GM19240 (cell line): ENCODE measurements at regions not wholly inside any gene's neighbourhood (a gene's known extent, or its start where the extent isn't known, plus 50 kb on each side); places are given as distances from the start of the nearest gene placed in this dataset.
A peak's percentile ranks its signal among the peaks of the same experiment; 100 is the strongest.

Experiments
- DNase-seq: peaks from one replicate; pipeline ENCODE4 v3.0.0; 2011; ENCODE audit warnings: low spot score; ENCODE audit not compliant: insufficient read length

- no peak for DNase-seq
Observed at GRCh38 chr6:44062771-44063560, 64.3 kb downstream of the MRPL14 start.

DNA sequence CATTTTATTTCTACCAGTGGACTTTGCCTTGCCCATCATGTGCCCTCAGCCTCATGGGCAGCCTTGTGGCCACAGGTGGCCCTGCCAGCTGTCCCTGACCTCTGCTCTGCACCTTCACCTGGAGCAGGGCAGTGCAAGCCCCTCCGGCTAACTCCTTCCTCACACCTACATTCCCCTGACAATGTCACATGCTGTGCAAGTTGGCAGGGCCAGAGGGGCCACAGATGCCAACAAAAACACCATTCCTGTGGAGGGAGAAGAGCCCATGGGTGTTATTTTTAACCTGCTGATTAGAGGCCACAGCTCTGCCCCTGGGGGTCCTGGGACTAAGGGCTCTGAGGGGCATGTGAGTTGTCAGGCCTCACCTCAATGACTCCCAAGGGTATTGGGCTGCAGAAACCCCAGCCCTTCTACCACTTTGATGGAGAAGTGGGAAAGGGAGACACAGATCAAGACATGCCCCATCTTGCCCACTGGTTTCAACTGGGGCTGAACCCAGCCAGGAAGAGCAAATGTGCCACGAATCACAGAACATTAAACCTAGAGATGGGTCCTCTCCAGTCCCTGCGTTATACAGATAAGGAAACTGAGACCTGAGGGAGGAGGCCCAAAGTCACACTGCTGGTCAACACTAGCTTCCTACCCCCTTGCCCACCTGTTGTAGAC is 65.0 kb downstream of the MRPL14 start:
- DNase-seq, result no peak

GRCh38 chr6:44061375-44062104 is 65.7 kb downstream of the MRPL14 start:
- no peak for DNase-seq

DNA sequence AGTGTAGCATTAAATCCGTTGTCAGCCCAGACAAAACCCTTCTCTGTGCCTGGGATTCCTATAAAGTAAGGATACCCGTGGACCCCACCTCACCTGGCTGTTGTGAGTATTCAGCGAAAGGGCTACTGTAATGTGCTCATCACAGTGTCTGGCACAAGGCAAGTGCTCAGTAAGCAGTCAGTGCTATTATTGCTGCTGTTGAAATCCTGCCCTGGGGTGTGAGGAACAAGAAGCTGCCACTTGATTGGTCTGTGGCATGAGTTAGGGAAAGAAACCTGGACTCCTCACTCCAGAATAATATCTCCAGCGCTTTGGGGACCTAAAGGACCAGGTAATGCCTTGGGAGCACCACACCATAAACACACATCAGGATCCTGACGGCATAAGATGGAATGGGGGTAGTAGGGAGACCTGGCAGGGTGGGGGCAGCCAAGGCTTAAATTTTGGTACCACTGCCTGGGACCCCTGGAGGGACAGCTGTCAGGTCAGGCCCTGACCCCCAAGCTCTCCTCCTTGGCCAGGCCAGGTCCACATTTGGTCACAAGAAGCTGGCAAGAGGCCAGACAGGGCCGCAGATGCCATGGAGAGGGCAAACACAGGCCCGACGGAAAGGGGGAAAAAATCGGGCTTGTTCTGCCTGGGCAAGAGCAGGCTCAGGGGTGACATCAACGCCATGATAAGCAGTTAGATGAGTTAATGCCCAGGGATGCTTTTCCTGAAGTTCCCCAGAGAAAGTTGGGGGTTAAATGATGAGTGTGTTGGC is 66.5 kb downstream of the MRPL14 start:
- no peak for DNase-seq

DNA sequence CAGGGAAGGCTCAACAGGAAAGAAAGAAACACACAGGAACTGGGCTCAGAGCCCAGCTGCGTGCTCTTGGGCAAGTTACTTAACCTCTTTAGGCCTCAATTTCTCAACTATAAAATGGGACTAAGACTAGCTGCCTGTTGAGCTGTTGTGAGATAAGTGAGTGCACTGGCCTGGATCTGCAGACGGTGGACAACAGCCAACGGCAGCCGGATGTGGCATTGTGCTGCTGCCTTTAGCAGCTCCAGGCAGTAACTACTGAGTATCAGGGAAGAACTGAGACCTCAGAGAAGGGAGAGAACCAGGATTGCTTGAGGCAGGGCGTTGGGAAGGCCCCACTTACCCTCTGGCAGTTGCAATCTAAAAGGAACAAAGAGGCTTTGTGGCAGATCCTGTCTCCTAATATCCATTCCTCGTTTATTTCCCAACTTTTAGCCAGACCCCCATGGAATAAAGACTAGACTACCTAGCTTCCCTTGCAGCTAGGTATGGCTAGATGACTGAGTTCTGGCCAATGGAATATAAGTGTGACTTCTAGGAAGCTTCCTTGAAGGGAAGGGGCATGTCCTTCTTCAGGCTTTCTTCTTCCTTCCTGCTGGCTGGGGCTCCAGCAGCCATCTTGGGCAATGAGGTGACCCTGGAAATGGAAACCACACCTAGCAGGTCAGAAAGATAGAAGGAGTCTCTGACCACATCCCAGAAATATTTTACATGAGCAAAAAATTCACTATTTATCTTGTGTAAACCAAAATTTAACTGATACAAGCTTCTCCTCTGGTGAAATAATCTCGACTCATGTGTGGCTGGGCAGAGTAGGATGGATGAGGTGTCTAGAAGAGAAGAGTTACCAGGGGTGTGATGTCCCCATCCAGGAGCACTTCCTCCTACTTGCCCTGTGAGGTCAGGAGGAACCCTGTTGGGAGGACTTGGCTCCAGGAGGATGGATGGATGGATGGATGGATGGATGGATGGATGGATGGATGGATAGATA is 67.6 kb downstream of the MRPL14 start:
- no peak for DNase-seq

GRCh38 chr6:44058617-44059358 is 68.5 kb downstream of the MRPL14 start:
- DNase-seq, result peak; percentile 48

DNA sequence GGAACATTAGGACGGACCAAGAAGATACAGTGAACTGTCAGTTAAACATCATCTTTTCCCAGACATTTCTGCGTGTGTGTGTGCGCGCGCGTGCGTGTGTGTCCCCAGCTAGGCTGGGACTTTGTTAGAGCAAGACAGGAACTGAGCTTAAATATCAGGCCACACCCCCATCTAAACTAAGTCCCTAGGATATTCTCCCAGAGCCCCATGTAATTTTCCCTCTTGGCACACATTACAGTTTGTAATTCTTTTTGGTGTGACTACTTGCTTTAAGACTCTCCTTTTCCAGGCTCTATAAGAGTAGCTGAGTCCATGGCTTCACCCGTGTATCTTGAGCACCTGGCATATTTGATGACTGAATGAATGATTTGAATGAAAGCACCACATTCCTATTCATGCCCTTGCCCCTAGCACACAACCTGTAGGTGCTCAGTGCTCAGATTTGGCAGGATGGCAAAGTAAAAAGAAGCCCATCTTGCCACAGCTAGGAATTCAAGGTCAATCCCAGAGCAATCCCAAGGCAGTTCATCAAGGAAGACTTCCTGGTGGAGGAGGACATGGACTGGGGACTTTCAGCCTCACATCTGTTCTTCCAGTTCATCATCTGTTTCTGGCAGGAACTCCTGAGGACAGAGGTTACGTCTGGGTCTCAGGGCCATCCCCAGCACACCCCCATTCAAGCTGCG is 69.2 kb downstream of the MRPL14 start:
- no peak for DNase-seq

- DNase-seq, result no peak
Observed at GRCh38 chr6:44057238-44057930, 69.9 kb downstream of the MRPL14 start.

GRCh38 chr6:44056392-44057237 is 70.6 kb downstream of the MRPL14 start:
- no peak for DNase-seq

DNA sequence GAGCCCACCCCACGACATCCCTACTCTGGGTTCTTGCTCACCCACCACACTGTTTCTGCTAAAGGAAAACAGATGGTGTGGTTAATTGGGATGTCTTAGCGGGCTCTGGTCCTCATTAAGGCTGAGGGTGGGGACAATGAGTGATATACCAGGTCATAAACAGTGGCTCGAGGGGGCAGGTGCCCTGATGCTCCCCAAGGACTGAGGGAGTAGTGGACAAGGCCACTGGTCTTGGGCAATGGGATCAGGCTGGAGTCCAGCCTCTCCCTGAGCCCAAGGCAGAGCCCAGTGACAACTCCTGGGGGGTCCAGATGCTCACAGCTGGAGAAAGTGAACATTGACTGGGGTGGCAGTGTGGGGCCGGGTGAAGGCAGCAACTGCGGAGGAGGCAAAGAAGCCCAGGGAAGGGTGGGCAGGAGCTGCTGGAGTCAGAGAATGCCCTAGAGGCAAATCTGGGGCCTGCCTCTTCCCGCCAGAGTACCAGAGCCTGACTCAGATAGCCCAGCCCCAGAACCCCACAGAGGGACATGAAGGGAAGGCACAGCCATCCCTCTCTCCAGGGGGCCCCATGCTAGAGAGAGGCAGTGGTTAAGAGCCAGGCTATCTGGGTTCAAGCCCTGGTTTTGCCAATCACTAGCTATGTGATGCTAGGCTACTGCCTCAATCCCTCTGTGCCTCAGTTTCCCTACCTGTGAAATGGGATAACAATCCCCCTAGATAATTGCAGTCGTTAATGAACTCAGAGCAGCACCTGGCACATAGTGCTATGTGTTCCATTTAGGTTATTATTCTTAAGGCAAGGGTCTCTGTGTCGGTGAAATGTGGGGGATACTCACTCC is 72.3 kb downstream of the MRPL14 start:
- DNase-seq, result no peak

DNA sequence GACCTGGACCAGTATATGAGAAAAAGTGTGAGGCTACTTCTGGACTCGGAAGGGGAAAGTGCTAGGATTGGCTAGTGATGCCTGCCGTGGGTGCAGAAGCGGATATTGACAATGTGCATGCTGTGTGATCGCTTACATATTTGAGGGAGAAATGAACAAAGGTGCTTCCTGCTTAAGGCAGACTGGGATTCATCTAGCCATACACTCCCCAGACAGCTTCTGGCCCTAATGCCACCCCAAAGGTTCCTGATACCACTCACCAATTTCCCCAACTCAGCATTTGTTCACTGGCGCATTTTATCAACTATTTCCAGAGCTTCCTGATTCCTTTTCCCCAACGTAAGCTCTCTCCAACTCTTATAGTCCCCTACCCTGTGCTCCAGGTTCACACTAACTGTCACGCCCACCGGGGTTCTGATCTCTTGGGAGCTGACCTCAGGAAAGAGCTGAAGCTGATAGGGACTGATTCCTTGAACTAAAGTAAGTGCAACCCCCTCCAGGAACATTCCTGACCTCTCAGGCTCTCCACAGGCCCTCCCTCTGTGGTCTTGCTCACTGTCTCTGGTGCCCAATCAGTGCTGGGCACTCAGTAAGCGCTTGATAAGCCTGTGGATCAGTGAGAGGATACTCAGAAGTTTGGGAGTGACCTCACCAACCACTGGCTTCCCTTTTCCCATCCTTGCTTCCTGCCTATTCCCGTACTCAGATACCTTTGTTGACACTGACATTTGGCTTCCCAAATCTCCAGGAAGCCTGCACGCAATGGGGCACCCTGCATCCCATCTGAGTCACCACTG is 73.3 kb downstream of the MRPL14 start:
- no peak for DNase-seq

- DNase-seq, result no peak
Observed at GRCh38 chr6:44053106-44053756, 74.0 kb downstream of the MRPL14 start.

DNA sequence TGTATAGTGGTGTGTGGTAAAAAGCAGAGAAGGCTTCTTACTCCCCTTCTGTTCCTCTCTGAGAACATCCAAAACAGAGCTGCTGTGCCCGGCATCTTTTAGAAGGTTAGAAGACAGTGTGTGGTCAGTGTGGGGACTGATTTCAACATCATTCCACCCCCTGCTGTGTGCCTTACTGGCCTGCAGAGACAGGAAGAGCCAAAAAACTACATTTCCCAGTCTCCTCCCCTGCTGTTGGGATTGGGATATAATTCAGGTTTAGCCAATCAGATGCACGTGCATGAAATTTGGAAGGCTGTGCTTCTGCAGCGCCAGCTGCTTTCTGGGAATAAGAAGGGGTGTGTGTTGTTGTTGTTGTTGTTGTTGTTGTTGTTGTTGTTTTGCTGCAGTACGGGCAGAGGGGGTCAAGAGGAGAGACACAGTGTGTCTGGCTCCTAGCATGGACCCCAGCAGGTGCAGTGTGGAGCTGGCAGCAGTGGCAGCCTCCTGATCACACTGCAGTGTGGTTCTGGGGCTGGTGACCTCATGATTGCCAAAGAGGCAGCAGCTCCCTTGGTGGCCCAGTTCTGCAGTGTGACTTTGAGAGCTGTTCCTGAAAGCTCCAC is 74.7 kb downstream of the MRPL14 start:
- no peak for DNase-seq

DNA sequence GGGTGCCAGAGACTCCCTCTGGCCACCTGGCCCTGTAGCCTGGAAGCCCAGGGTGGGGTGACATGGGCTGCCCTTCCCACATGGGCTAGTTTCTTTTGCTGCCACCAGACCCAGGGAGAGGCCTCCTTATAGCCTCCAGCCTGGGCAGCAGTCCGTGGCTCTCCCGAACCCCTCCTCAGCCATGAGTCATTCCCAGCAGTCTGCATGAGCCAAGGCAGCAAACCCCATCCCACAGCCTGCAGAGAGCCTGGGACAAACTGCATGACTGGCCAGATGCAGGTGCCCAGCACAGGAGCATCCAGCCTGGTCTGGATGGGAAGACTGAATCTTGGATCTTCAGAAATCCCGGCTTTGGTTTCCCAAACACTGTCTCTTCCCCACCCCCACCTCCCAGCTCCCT is 75.7 kb downstream of the MRPL14 start:
- DNase-seq, result no peak
